CD4-positive, alpha-beta memory T cell (primary cell): ENCODE measurements at regions not wholly inside any gene's neighbourhood (a gene's known extent, or its start where the extent isn't known, plus 50 kb on each side); places are given as distances from the start of the nearest gene placed in this dataset.

Source experiments
- CTCF ChIA-PET: fragments of 350-600 bp; sonication (Branson Sonifier 250); formaldehyde crosslinking; loops from one replicate; lab custom pipeline; 2021; ENCODE audit warnings: inconsistent platforms; ENCODE audit not compliant: partially characterized antibody; lab: Charles Lee
- POLR2A ChIA-PET: fragments of 350-600 bp; sonication (Branson Sonifier 250); formaldehyde crosslinking; loops from one replicate; lab custom pipeline; 2021; ENCODE audit not compliant: partially characterized antibody; lab: Charles Lee
- DNase-seq, 5 donors: peaks; one replicate each; pipeline versions ENCODE4 v3.0.0 to v3.0.0-alpha.2; 2020 to 2022; ENCODE audit warnings: mixed read lengths in 1 of 5
- H3K27ac ChIP-seq: one replicate; pipeline ENCODE4 v1.7.0; 2013; ENCODE audit warnings: low read depth, low read length
- H3K27me3 ChIP-seq: 2 replicates; pipeline ENCODE4 v1.7.0; 2013; ENCODE audit warnings: mild to moderate bottlenecking, low read length, moderate library complexity; ENCODE audit not compliant: insufficient read depth
- H3K36me3 ChIP-seq: 2 replicates; pipeline ENCODE4 v1.7.0; 2013; ENCODE audit warnings: mild to moderate bottlenecking, low read length, moderate library complexity; ENCODE audit not compliant: insufficient read depth
- H3K4me1 ChIP-seq: 2 replicates; pipeline ENCODE4 v1.7.0; 2013; ENCODE audit warnings: mild to moderate bottlenecking, low read length, moderate library complexity; ENCODE audit not compliant: insufficient read depth
- H3K4me3 ChIP-seq, 2 donors: one replicate each; pipeline ENCODE4 v1.7.0; 2013; ENCODE audit warnings: low read length in 2 of 2, mild to moderate bottlenecking in 1 of 2
- H3K9me3 ChIP-seq, 2 donors: one replicate each; pipeline ENCODE4 v1.7.0; 2013; ENCODE audit warnings: low read length in 2 of 2, control low read depth in 1 of 2; ENCODE audit not compliant: control insufficient read depth in 1 of 2
- H3K27ac Mint-ChIP-seq, 7 donors: one replicate each; pipeline ENCODE4 v1.8.0; 2020 to 2021; ENCODE audit warnings: mixed read lengths in 7 of 7, mild to moderate bottlenecking in 6 of 7, inconsistent platforms in 3 of 7, moderate library complexity in 3 of 7
- H3K27me3 Mint-ChIP-seq, 2 donors: one replicate each; pipeline ENCODE4 v1.8.0; 2020 to 2021; ENCODE audit warnings: mixed read lengths in 2 of 2
- H3K36me3 Mint-ChIP-seq, 2 donors: one replicate each; pipeline ENCODE4 v1.8.0; 2020 to 2021; ENCODE audit warnings: mixed read lengths in 2 of 2, inconsistent platforms in 1 of 2, mild to moderate bottlenecking in 1 of 2
- H3K4me1 Mint-ChIP-seq, 4 donors: one replicate each; pipeline ENCODE4 v1.8.0; 2020 to 2021; ENCODE audit warnings: mixed read lengths in 4 of 4, mild to moderate bottlenecking in 1 of 4
- H3K4me3 Mint-ChIP-seq, 8 donors: one replicate each; pipeline ENCODE4 v1.8.0; 2020 to 2021; ENCODE audit warnings: mixed read lengths in 8 of 8, mild to moderate bottlenecking in 7 of 8, moderate library complexity in 6 of 8, inconsistent platforms in 3 of 8
- H3K9me3 Mint-ChIP-seq, 8 donors: one replicate each; pipeline ENCODE4 v1.8.0; 2020 to 2021; ENCODE audit warnings: mixed read lengths in 8 of 8, mild to moderate bottlenecking in 5 of 8, inconsistent platforms in 3 of 8, moderate library complexity in 1 of 8
- intact Hi-C: fragments of 100-400 bp; cut with micrococcal nuclease; formaldehyde crosslinking; loops from one replicate; pipeline ENCODE4 v1.15.1; 2023

DNA sequence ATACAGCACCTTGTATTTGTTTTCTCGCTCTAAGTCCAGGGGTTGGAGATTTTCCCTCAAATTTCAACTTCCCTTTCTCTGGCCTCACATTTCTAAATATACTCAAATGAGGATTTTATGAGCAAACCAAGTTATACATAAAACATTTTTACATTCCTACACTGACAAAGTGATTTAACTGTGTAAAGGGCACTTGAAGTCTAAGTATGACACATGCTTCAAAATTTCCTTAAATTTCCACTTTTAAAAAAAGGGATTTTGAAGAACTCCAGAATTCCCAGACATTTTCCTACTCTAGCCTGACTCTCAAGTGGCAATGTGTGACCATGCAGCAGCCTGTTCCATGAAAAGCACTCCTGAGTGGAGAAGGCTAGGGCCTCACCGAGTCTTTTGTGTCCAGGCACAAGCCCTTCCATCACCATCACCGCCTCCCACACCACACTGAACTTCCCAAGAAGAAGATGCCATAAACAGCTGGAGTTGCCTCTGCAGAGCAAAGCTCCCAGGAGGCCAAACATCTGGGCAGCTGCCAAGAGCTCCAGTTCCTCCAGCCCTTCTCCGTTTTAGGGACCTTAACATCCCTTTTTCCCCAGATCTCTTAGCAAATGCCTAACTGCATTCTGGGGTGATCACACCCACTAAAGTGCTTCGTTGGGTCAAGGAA, 68.9 kb downstream of the NCR2 start:
- H3K4me1 Mint-ChIP-seq = no peaks in the 10 kb centered on the region
- ChIA-PET POLR2A (no interaction called here), CTCF (no interaction called here)
- H3K27ac Mint-ChIP-seq = no peak overlapping the region
- H3K4me3 Mint-ChIP-seq = no peak overlapping the region
- DNase-seq = no peak
- H3K27me3 ChIP-seq = no peaks in the 10 kb centered on the region
- no peak overlapping the region for H3K27ac ChIP-seq
- no peaks in the 10 kb centered on the region for H3K36me3 ChIP-seq
- H3K36me3 Mint-ChIP-seq = no peaks in the 10 kb centered on the region
- H3K4me3 ChIP-seq = no peak overlapping the region
- H3K4me1 ChIP-seq = no peaks in the 10 kb centered on the region
- H3K27me3 Mint-ChIP-seq = peaks cover 8 to 25% of the 10 kb centered on the region in 2 donors
- intact Hi-C loops = no loop called here
- no peaks in the 10 kb centered on the region for H3K9me3 ChIP-seq
- peaks cover 2 to 19% (median 9%) of the 10 kb centered on the region in 8 donors for H3K9me3 Mint-ChIP-seq

DNA sequence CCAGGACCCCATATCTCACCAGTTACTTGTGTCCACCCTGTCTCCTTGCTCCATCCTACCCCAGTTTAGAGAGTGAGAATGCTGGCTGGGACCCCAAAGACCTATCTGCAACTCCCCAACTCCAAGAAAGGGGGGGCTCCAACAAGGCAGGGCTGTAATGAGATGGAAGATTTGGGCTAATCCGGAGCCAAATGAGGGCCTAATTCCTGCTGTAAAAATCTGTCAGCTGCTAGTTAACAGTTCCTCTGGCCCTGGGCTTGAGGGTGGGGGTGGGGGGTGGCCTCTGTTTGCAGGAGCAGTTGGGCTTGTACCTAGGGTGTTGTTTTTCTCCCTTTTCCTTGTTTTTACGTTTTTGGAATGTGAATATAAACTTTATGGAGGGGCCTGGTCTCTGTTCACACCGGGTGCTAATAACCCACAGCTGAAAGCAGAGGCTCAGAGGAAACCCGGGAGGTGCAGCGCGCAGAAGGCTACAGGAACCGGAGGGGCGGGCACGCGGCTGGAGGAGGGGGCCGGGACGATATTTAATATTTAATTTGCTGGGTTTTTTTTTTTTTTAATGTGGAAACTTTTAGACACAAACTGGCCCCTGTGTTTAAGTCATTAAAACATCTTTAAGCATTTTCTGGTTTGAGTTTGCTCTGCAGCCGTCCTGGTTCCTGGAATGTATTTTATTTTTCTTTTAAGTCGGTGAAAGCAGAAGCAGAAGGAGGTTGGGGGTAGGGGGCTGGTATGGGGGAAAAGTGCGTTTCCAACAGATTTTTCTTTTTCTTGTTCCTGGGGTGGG, 70.7 kb downstream of the NCR2 start:
- Mint-ChIP-seq H3K36me3 (no peaks in the 10 kb centered on the region), H3K4me1 (no peaks in the 10 kb centered on the region), H3K9me3 (peaks cover 2 to 14% (median 7%) of the 10 kb centered on the region in 8 donors), H3K4me3 (no peak overlapping the region), H3K27me3 (peaks cover 7 to 20% of the 10 kb centered on the region in 2 donors), H3K27ac (no peak overlapping the region)
- Histone ChIP-seq H3K36me3 (no peaks in the 10 kb centered on the region), H3K4me3 (no peak overlapping the region), H3K27me3 (no peaks in the 10 kb centered on the region), H3K4me1 (no peaks in the 10 kb centered on the region), H3K27ac (no peak overlapping the region), H3K9me3 (no peaks in the 10 kb centered on the region)
- no peak for DNase-seq
- CTCF ChIA-PET = no interaction called here
- POLR2A ChIA-PET = no interaction called here
- intact Hi-C loops = no loop called here

DNA sequence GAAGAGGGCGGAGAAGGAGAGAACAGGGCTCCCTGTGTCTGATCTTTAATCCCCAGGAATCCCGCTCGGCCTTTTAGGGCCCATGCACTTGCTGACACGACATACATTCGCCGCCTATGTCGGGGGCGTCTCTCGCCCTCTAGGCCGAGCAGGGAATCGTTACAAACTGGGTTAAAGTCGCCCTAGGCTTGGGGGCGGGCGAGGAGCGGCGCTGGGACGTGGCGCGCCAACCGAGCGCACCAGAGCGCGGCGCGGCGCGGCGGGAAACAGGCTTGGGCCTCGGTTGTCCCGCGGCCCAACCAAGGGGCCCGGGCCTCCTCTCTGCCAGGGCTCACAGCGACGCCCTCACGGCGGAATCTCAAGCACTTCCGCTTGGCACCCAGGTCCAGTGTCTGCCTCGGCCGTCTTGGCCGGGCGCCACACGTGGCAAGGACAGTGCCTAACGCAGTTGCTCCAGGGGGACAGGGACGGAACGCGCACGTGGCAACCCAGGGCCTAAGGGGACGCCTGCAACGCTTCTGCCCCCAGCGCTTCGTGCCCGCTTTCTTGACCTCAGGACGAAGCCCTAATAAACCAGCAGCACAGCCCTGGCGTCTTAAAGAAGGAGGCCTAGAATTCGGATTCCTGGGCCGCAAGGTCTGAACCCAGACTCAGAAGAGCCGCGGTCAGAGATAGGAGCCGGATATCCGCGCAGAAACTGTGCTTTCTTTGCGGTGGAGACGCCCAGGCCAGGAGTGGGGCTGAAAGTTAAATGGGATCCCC, 71.5 kb downstream of the NCR2 start:
- H3K27me3 Mint-ChIP-seq = peaks cover 3 to 16% of the 10 kb centered on the region in 2 donors
- Histone ChIP-seq H3K4me1 (no peaks in the 10 kb centered on the region), H3K27me3 (no peaks in the 10 kb centered on the region), H3K27ac (no peak overlapping the region), H3K4me3 (no peak overlapping the region), H3K36me3 (no peaks in the 10 kb centered on the region), H3K9me3 (no peaks in the 10 kb centered on the region)
- POLR2A ChIA-PET = no interaction called here
- no peaks in the 10 kb centered on the region for H3K4me1 Mint-ChIP-seq
- no peak for DNase-seq
- intact Hi-C loops = no loop called here
- CTCF ChIA-PET = no interaction called here
- H3K27ac Mint-ChIP-seq = no peak overlapping the region
- peaks cover 0 to 7% (median 1%) of the 10 kb centered on the region in 8 donors for H3K9me3 Mint-ChIP-seq
- no peaks in the 10 kb centered on the region for H3K36me3 Mint-ChIP-seq
- H3K4me3 Mint-ChIP-seq = no peak overlapping the region

DNA sequence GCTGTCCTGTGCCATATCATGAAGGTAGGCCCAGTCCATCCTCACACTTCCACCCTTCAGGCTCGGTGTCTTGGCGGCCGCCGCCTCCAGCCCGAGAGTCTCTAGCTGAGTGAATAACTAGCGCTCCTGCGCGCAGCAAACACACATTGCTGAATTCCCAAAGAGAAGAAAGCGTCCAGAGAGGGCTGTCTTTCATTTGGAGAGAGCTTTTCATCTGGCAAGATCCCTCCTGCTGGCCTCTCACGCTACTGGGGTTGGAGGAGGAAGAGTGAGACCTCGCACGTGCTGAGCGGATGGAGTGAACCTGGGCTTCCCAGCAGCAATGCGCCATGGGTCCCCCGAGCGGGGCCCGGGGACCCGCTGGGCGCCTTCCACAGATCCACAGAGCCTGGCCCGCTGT, 73.2 kb downstream of the NCR2 start:
- no peak for DNase-seq
- Mint-ChIP-seq H3K27ac (peak overlapping the region in 1 of 7 donors; percentile 17), H3K9me3 (peaks cover 0 to 7% (median 0%) of the 10 kb centered on the region in 8 donors), H3K27me3 (peaks cover 4 to 17% of the 10 kb centered on the region in 2 donors), H3K4me1 (no peaks in the 10 kb centered on the region), H3K4me3 (no peak overlapping the region), H3K36me3 (no peaks in the 10 kb centered on the region)
- CTCF ChIA-PET = interaction anchor here (1.2 kb wide), 1 partner anchor 16 kb away, joined by 4 read pairs; no protein-coding TSS in a partner anchor
- POLR2A ChIA-PET = no interaction called here
- no peaks in the 10 kb centered on the region for H3K4me1 ChIP-seq
- intact Hi-C loops = no loop called here
- no peaks in the 10 kb centered on the region for H3K27me3 ChIP-seq
- no peak overlapping the region for H3K4me3 ChIP-seq
- no peaks in the 10 kb centered on the region for H3K9me3 ChIP-seq
- no peaks in the 10 kb centered on the region for H3K36me3 ChIP-seq
- no peak overlapping the region for H3K27ac ChIP-seq

DNA sequence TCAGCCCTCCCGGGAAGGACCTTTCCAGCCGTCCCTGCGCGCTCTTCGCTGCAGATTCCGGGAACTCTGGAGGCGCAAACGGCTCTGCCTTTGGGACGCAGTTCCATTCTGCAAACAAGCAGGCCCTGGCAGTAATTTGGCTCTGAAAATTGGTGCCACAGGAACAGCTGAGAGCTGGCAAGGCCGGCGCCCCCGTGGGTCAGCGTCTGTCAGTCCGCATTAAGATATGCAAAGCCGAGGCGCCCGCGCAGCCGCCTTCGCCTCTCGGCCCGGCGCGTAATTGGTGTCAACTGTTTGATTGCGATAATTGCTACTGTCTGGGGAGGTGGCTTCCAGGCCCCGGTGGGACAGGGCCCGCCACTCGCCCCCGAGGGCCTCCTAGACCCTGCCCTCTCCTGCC, 73.6 kb downstream of the NCR2 start:
- Mint-ChIP-seq H3K4me1 (no peaks in the 10 kb centered on the region), H3K4me3 (no peak overlapping the region), H3K9me3 (peaks cover 0 to 7% (median 0%) of the 10 kb centered on the region in 8 donors), H3K36me3 (no peaks in the 10 kb centered on the region), H3K27ac (no peak overlapping the region), H3K27me3 (peaks cover 4 to 21% of the 10 kb centered on the region in 2 donors)
- POLR2A ChIA-PET = no interaction called here
- H3K27me3 ChIP-seq = no peaks in the 10 kb centered on the region
- no peak overlapping the region for H3K27ac ChIP-seq
- H3K4me3 ChIP-seq = no peak overlapping the region
- H3K9me3 ChIP-seq = no peaks in the 10 kb centered on the region
- CTCF ChIA-PET = interaction anchor here (1.2 kb wide), 1 partner anchor 16 kb away, joined by 4 read pairs; no protein-coding TSS in a partner anchor
- intact Hi-C loops = no loop called here
- DNase-seq = no peak
- no peaks in the 10 kb centered on the region for H3K36me3 ChIP-seq
- no peaks in the 10 kb centered on the region for H3K4me1 ChIP-seq

DNA sequence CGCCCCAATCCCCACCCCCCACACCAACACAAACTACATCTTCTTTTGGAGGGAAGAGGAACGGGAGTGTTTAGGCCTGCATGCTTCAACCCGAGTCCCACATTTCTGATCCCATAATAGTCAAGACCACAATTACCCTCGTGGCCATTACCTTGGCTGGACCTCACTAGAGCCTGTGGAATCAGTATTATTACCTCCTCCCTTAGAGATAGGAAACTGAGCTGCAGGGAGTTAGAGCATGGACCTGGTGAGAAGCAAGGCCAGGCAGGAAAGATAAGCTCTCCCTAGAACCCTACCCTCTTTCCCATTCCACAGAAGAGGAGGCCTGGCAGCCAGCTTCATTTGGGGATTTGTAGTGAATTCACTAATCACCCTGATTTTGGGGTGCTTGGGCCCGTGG, 74.1 kb downstream of the NCR2 start:
- H3K4me3 Mint-ChIP-seq = no peak overlapping the region
- intact Hi-C loops = no loop called here
- no peaks in the 10 kb centered on the region for H3K36me3 ChIP-seq
- POLR2A ChIA-PET = no interaction called here
- H3K27me3 ChIP-seq = peaks cover 1% of the 10 kb centered on the region
- H3K36me3 Mint-ChIP-seq = no peaks in the 10 kb centered on the region
- no peak overlapping the region for H3K4me3 ChIP-seq
- no peaks in the 10 kb centered on the region for H3K4me1 ChIP-seq
- H3K27ac Mint-ChIP-seq = no peak overlapping the region
- no peaks in the 10 kb centered on the region for H3K9me3 ChIP-seq
- H3K9me3 Mint-ChIP-seq = peaks cover 0 to 6% (median 0%) of the 10 kb centered on the region in 8 donors
- CTCF ChIA-PET = no interaction called here
- H3K27ac ChIP-seq = no peak overlapping the region
- H3K4me1 Mint-ChIP-seq = no peaks in the 10 kb centered on the region
- DNase-seq = no peak
- H3K27me3 Mint-ChIP-seq = peaks cover 4 to 21% of the 10 kb centered on the region in 2 donors

DNA sequence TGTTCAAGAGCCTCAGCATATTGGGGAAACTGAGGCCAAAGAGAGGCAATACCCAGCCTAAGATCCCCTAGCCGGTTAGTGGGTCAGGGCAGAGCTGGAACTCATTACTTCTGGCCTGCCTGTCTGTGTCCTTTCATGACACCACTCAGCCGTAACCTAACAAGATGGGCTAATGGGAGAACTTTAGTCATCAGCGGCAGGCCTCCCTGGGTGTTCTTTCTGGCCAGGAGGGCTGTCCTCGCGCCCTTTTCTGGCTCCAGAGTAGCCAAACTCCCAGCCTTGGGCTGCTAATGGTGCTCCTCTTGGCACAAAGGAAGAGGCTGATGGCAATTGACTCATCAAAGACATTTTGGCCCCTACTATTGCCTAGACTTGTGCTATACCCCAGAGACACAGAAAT, 76.6 kb downstream of the NCR2 start:
- Mint-ChIP-seq H3K4me3 (no peak overlapping the region), H3K36me3 (no peaks in the 10 kb centered on the region), H3K4me1 (peaks cover 5 to 12% (median 8%) of the 10 kb centered on the region in 4 donors), H3K9me3 (no peaks in the 10 kb centered on the region), H3K27ac (no peak overlapping the region), H3K27me3 (peaks cover 19 to 34% of the 10 kb centered on the region in 2 donors)
- no peaks in the 10 kb centered on the region for H3K4me1 ChIP-seq
- no peaks in the 10 kb centered on the region for H3K36me3 ChIP-seq
- no peaks in the 10 kb centered on the region for H3K9me3 ChIP-seq
- H3K27me3 ChIP-seq = peaks cover 9% of the 10 kb centered on the region
- no peak for DNase-seq
- no peak overlapping the region for H3K27ac ChIP-seq
- no peak overlapping the region for H3K4me3 ChIP-seq
- POLR2A ChIA-PET = no interaction called here
- intact Hi-C loops = no loop called here
- CTCF ChIA-PET = no interaction called here
